ENCODE measurements at regions not wholly inside any gene's neighbourhood (a gene's known extent, or its start where the extent isn't known, plus 50 kb on each side); places are given as distances from the start of the nearest gene placed in this dataset.

GRCh38 chr18:25650201-25650941, 298.4 kb upstream of the ZNF521 start:
- CTCF ChIA-PET = interaction anchor here (1.4 kb wide), 1 partner anchor 11 kb away, joined by 3 read pairs; no protein-coding TSS in a partner anchor
- H2BK15ac ChIP-seq (ENCODE audit: low read depth, low read length) = peak overlapping the region; percentile 96; the same call in 2 of the 3 replicates
- no peaks in the 10 kb centered on the region for H3K79me1 ChIP-seq (ENCODE audit: low read depth in 1 of 2, low read length in 2 of 2)
- TF ChIP-seq MXI1 (IDR thresholded peaks at IDR 0.05; ENCODE audit: borderline replicate concordance, low read depth, low read length) (0 out of 2 replicates have a peak, but pooled peaks have one; percentile 25), MAFK (IDR thresholded peaks at IDR 0.05; ENCODE audit: low read depth, low read length) (no peak), CTCF (conservative IDR thresholded peaks at IDR 0.05; ENCODE audit: low read depth, low read length) (no peak), FOS (IDR thresholded peaks at IDR 0.05; ENCODE audit: low read depth, low read length) (peak; percentile 28; the same call in 1 of the 2 replicates), USF2 (IDR thresholded peaks at IDR 0.05; ENCODE audit: low read depth, low read length) (no peak), CHD1 (IDR thresholded peaks at IDR 0.05; ENCODE audit: low read depth, low read length) (no peak), RCOR1 (IDR thresholded peaks at IDR 0.05; ENCODE audit: insufficient replicate concordance, low read length) (no peak), BHLHE40 (IDR thresholded peaks at IDR 0.05; ENCODE audit: low read depth, low read length) (no peak; the same call in none of the 2 replicates), NFE2L2 (IDR thresholded peaks at IDR 0.05; ENCODE audit: low read depth, low read length) (no peak), MAZ (IDR thresholded peaks at IDR 0.05; ENCODE audit: borderline replicate concordance, low read depth, low read length) (no peak), CEBPB (IDR thresholded peaks at IDR 0.05; ENCODE audit: low read depth, low read length) (peak; percentile 76)
- peak overlapping the region; percentile 60; the same call in 1 of the 2 replicates for H3K4me2 ChIP-seq (ENCODE audit: low read depth, low read length)
- H3K4ac ChIP-seq (ENCODE audit: low read depth, low read length) = peak overlapping the region; percentile 96; the same call in 1 of the 2 replicates
- peaks cover 10% of the 10 kb centered on the region for H3K4me1 ChIP-seq (ENCODE audit: control insufficient read depth, insufficient read depth, low read length)
- dilution Hi-C loops (cut with HindIII; ENCODE audit: low sequenced_read_pairs, unreplicated experiment) = no loop called here
- peak; percentile 97 for DNase-seq
- H3K9me1 ChIP-seq (ENCODE audit: insufficient read depth, low read length) = peaks cover 12% of the 10 kb centered on the region
- H3K14ac ChIP-seq (replicated peaks; ENCODE audit: low read depth, low read length) = peak overlapping the region; percentile 87
- H2BK20ac ChIP-seq (ENCODE audit: low read depth, low read length) = peak overlapping the region; percentile 96
- H3K56ac ChIP-seq (ENCODE audit: extremely low read depth, insufficient read depth, low read length) = peak overlapping the region; percentile 79
- peak overlapping the region; percentile 84; the same call in 1 of the 2 replicates for H2AK5ac ChIP-seq (ENCODE audit: low read depth, low read length)
- POLR2A ChIA-PET (ENCODE audit: unreplicated experiment) = no interaction called here
- in situ Hi-C loops (cut with MboI; ENCODE audit: low sequenced_read_pairs) = no loop called here
- H2AK9ac ChIP-seq (replicated peaks; ENCODE audit: low read depth, low read length, poor library complexity) = no peak overlapping the region
- no peak overlapping the region for H3K4me3 ChIP-seq (ENCODE audit: insufficient read depth, low read depth, low read length)
- H4K91ac ChIP-seq (ENCODE audit: insufficient read depth, low read depth, low read length) = peak overlapping the region; percentile 95
- H3K36me3 ChIP-seq (ENCODE audit: control insufficient read depth, insufficient read depth, low read length) = no peaks in the 10 kb centered on the region
- H2BK120ac ChIP-seq (ENCODE audit: low read depth, low read length) = peak overlapping the region; percentile 97
- peak overlapping the region; percentile 90 to 94 for H4K8ac ChIP-seq (ENCODE audit: low read depth in 2 of 2, low read length in 2 of 2)
- no peaks in the 10 kb centered on the region for H3K9me3 ChIP-seq (ENCODE audit: control insufficient read depth, insufficient read depth, low read length)
- H2BK5ac ChIP-seq (ENCODE audit: low read depth, low read length, poor library complexity, severe bottlenecking) = peak overlapping the region; percentile 87
- H3K23ac ChIP-seq (ENCODE audit: low read depth, low read length) = peak overlapping the region; percentile 91
- WGBS, 2 experiments (ENCODE audit: extremely low coverage in 2 of 2, insufficient read length in 1 of 2) = no CpG with 5 or more reads among the region's 4 CpGs
- peak overlapping the region; percentile 79 for H3K27ac ChIP-seq (ENCODE audit: insufficient read depth, low read length)
- H4K20me1 ChIP-seq (ENCODE audit: insufficient read depth, low read length) = no peaks in the 10 kb centered on the region; the same call in 1 of the 2 replicates
- peak; percentile 87 for ATAC-seq (ENCODE audit: low read depth)
- H4K5ac ChIP-seq (ENCODE audit: low read depth, low read length) = peak overlapping the region; percentile 81; the same call in 1 of the 2 replicates
- no peaks in the 10 kb centered on the region for H3K27me3 ChIP-seq (ENCODE audit: control insufficient read depth, insufficient read depth, low read length)
- H3K18ac ChIP-seq (ENCODE audit: low read depth, low read length) = peak overlapping the region; percentile 96
- no TSS peak for BruUV-seq (replicated peaks)
- H2AFZ ChIP-seq (replicated peaks; ENCODE audit: low read length, poor library complexity) = no peak overlapping the region
- intact Hi-C loops (cut with micrococcal nuclease) = loop anchor here (2.0 kb wide), 1 partner anchor 300 kb away; no protein-coding TSS in a partner anchor
- no peak overlapping the region for H3K9ac ChIP-seq (ENCODE audit: low read depth, low read length)

All from IMR-90 (cell line).